Upper lobe of left lung (tissue), 6 donors: ENCODE measurements at regions not wholly inside any gene's neighbourhood (a gene's known extent, or its start where the extent isn't known, plus 50 kb on each side); places are given as distances from the start of the nearest gene placed in this dataset.

Experiments used
- ATAC-seq, 2 donors: fragments of 200-7000 bp; cut with Tn5 transposase; one replicate each; pipeline ENCODE4 v1.9.1; 2022; ENCODE audit warnings: mild to moderate bottlenecking in 2 of 2, moderate library complexity in 2 of 2; ENCODE audit not compliant: low FRiP score in 2 of 2
- DNase-seq, 2 donors: peaks; one replicate each; pipeline ENCODE4 v3.0.0-alpha.2; 2019 to 2020
- H3K27ac ChIP-seq, 4 donors: fragments of 200-600 bp; sonication (generic); one replicate each; pipeline ENCODE4 v1.5.1; 2016 to 2019
- H3K27me3 ChIP-seq, 4 donors: fragments of 200-600 bp; sonication (generic); one replicate each; pipeline ENCODE4 v1.5.1; 2017 to 2019
- H3K36me3 ChIP-seq, 4 donors: fragments of 200-600 bp; sonication (generic); one replicate each; pipeline ENCODE4 v1.5.1; 2016 to 2019
- H3K4me1 ChIP-seq, 4 donors: fragments of 200-600 bp; sonication (generic); one replicate each; pipeline ENCODE4 v1.5.1; 2018 to 2019
- H3K4me3 ChIP-seq, 4 donors: fragments of 200-600 bp; sonication (generic); one replicate each; pipeline ENCODE4 v1.5.1; 2017 to 2019; ENCODE audit warnings: mild to moderate bottlenecking in 2 of 4, moderate library complexity in 1 of 4
- H3K9me3 ChIP-seq, 4 donors: fragments of 200-600 bp; sonication (generic); one replicate each; pipeline ENCODE4 v1.5.1; 2018 to 2019
- EP300 ChIP-seq, 4 donors: sonication (generic); formaldehyde crosslinking; IDR thresholded peaks; one replicate each; pipeline ENCODE4 v1.5.1; 2017; ENCODE audit warnings: antibody characterized with exemption in 4 of 4, control low read depth in 2 of 4
- POLR2A ChIP-seq, 4 donors: fragments of 450-650 bp; IDR thresholded peaks; one replicate each; pipeline ENCODE4 v1.5.1; 2016 to 2017; ENCODE audit warnings: antibody characterized with exemption in 4 of 4, mild to moderate bottlenecking in 2 of 4
- POLR2AphosphoS5 ChIP-seq, 2 donors: sonication (generic); formaldehyde crosslinking; IDR thresholded peaks; one replicate each; pipeline ENCODE4 v1.5.1; 2017; ENCODE audit warnings: antibody characterized with exemption in 2 of 2
- WGBS, 2 donors: methylation state at CpG; one replicate each; pipeline ENCODE4 v1.1.5; 2017 to 2018; 5-methylcytosine and 5-hydroxymethylcytosine counted together
- TF ChIP-seq, protein P1 (sequence below), 6 experiments: fragments of 450-650 bp in 4 of 6; fragments of 200-600 bp in 2 of 6; sonication (generic) in 2 of 6; IDR thresholded peaks; one replicate each; pipeline ENCODE4 v1.5.1; 2016 to 2019; ENCODE audit warnings: antibody characterized with exemption in 6 of 6
- donor health status: DM: no; HTN: no; CAD: no; lungs with moderate emphysema.
- donor health status: DM: no; HTN: yes; CAD: no; lungs with severe emphysema.

DNA sequence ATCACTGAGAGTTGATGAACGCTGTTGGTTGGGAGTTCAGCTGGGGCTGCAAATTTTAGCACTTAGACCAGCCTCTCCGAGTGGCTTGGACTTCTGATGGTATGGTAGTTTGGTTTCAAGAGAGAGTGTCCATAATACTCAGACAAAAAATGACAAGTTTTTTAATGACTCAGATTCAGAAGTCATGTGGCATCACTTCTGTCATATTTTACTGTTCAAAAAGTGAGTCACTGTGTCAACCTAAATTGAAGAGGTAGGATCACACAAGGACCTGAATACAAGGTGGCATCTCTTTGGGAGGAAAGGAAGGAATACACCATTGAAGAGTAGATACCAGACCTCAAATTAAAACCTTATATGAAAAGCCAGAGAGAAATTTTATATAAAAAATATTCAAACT, 99.1 kb upstream of the CHMP2B start:
- H3K4me1 ChIP-seq, result no peaks in the 10 kb centered on the region

GRCh38 chr3:87127281-87127680, 99.8 kb upstream of the CHMP2B start:
- ATAC-seq (no peak), DNase-seq (no peak)
- WGBS, 2 donors, result 55 to 64% methylated on average over 6 of the region's 6 CpGs

More for the DNA sequence above, 99.1 kb upstream of the CHMP2B start:
- ATAC-seq (no peak), DNase-seq (no peak)
- Histone ChIP-seq H3K4me3 (no peak overlapping the region), H3K36me3 (no peaks in the 10 kb centered on the region), H3K27ac (no peak overlapping the region), H3K27me3 (no peaks in the 10 kb centered on the region), H3K9me3 (no peaks in the 10 kb centered on the region)
- TF ChIP-seq POLR2AphosphoS5 (IDR thresholded peaks at IDR 0.05) (no peak), POLR2A (IDR thresholded peaks at IDR 0.05) (no peak), EP300 (IDR thresholded peaks at IDR 0.05) (no peak)
- 63 to 71% methylated on average over 2 of the region's 2 CpGs for WGBS, 2 donors

GRCh38 chr3:87126321-87126720, 100.8 kb upstream of the CHMP2B start:
- WGBS, 2 donors, result 47 to 72% methylated on average over 3 to 4 of the region's 4 CpGs
- DNase-seq, result no peak
- TF ChIP-seq POLR2AphosphoS5 (IDR thresholded peaks at IDR 0.05), result no peak
- TF ChIP-seq EP300 (IDR thresholded peaks at IDR 0.05), result no peak
- TF ChIP-seq POLR2A (IDR thresholded peaks at IDR 0.05), result no peak
- TF ChIP-seq, protein P1, sequence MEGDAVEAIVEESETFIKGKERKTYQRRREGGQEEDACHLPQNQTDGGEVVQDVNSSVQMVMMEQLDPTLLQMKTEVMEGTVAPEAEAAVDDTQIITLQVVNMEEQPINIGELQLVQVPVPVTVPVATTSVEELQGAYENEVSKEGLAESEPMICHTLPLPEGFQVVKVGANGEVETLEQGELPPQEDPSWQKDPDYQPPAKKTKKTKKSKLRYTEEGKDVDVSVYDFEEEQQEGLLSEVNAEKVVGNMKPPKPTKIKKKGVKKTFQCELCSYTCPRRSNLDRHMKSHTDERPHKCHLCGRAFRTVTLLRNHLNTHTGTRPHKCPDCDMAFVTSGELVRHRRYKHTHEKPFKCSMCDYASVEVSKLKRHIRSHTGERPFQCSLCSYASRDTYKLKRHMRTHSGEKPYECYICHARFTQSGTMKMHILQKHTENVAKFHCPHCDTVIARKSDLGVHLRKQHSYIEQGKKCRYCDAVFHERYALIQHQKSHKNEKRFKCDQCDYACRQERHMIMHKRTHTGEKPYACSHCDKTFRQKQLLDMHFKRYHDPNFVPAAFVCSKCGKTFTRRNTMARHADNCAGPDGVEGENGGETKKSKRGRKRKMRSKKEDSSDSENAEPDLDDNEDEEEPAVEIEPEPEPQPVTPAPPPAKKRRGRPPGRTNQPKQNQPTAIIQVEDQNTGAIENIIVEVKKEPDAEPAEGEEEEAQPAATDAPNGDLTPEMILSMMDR (IDR thresholded peaks at IDR 0.05), result no peak

More at GRCh38 chr3:87127281-87127680, 99.8 kb upstream of the CHMP2B start:
- TF ChIP-seq, protein P1 (IDR thresholded peaks at IDR 0.05), result no peak
- TF ChIP-seq EP300 (IDR thresholded peaks at IDR 0.05) (no peak), POLR2AphosphoS5 (IDR thresholded peaks at IDR 0.05) (no peak), POLR2A (IDR thresholded peaks at IDR 0.05) (no peak)
- H3K36me3 ChIP-seq, result no peaks in the 10 kb centered on the region
- no peaks in the 10 kb centered on the region for H3K9me3 ChIP-seq
- H3K4me3 ChIP-seq, result no peak overlapping the region
- no peak overlapping the region for H3K27ac ChIP-seq
- H3K27me3 ChIP-seq, result no peaks in the 10 kb centered on the region
- no peaks in the 10 kb centered on the region for H3K4me1 ChIP-seq

GRCh38 chr3:87125116-87125515, 102.0 kb upstream of the CHMP2B start:
- DNase-seq (no peak), ATAC-seq (no peak)
- Histone ChIP-seq H3K27me3 (no peaks in the 10 kb centered on the region), H3K4me1 (no peaks in the 10 kb centered on the region), H3K9me3 (no peaks in the 10 kb centered on the region), H3K36me3 (no peaks in the 10 kb centered on the region), H3K27ac (no peak overlapping the region), H3K4me3 (no peak overlapping the region)
- TF ChIP-seq, protein P1 (IDR thresholded peaks at IDR 0.05), result no peak
- TF ChIP-seq POLR2A (IDR thresholded peaks at IDR 0.05) (no peak), POLR2AphosphoS5 (IDR thresholded peaks at IDR 0.05) (no peak), EP300 (IDR thresholded peaks at IDR 0.05) (no peak)
- WGBS, 2 donors, result 68 to 72% methylated on average over 5 of the region's 5 CpGs

More at GRCh38 chr3:87126321-87126720, 100.8 kb upstream of the CHMP2B start:
- Histone ChIP-seq H3K4me1 (no peaks in the 10 kb centered on the region), H3K27me3 (no peaks in the 10 kb centered on the region), H3K9me3 (no peaks in the 10 kb centered on the region), H3K4me3 (no peak overlapping the region), H3K27ac (no peak overlapping the region), H3K36me3 (no peaks in the 10 kb centered on the region)
- ATAC-seq, result no peak

- no peaks in the 10 kb centered on the region for H3K27me3 ChIP-seq
- H3K36me3 ChIP-seq, result no peaks in the 10 kb centered on the region
- no peak overlapping the region for H3K4me3 ChIP-seq
- H3K27ac ChIP-seq, result no peak overlapping the region
- H3K9me3 ChIP-seq, result no peaks in the 10 kb centered on the region
- DNase-seq (no peak), ATAC-seq (no peak)
- TF ChIP-seq POLR2AphosphoS5 (IDR thresholded peaks at IDR 0.05), result no peak
- TF ChIP-seq, protein P1 (IDR thresholded peaks at IDR 0.05), result no peak
- no peaks in the 10 kb centered on the region for H3K4me1 ChIP-seq
Measured at GRCh38 chr3:87122766-87123165, 104.3 kb upstream of the CHMP2B start.
